GM12878 (cell line): ENCODE measurements at regions not wholly inside any gene's neighbourhood (a gene's known extent, or its start where the extent isn't known, plus 50 kb on each side); places are given as distances from the start of the nearest gene placed in this dataset.

Source experiments
- ATAC-seq: fragments of 200-7000 bp; cut with Tn5 transposase; 3 replicates; pipeline ENCODE4 v1.9.1; 2020; ENCODE audit warnings: mild to moderate bottlenecking, moderate library complexity
- BruUV-seq: library from RNA; stranded (reverse); fragments of 400-500 nt; replicated peaks from 2 replicates; lab custom pipeline; 2021; lab: Mats Ljungman, UMichigan
- CTCF ChIA-PET: fragments of 300-600 bp; sonication (Branson Sonifier 250); formaldehyde crosslinking; extraction: SDS; loops from one replicate; lab custom pipeline; 2021; ENCODE audit warnings: inconsistent platforms; lab: Yijun Ruan, JAX
- POLR2A ChIA-PET: fragments of 350-600 bp; formaldehyde crosslinking; extraction: SDS; loops from one replicate; lab custom pipeline; 2021; ENCODE audit warnings: inconsistent platforms; lab: Charles Lee
- RAD21 ChIA-PET: fragments of 300-600 bp; sonication (Branson Sonifier 250); formaldehyde crosslinking; loops from one replicate; lab custom pipeline; 2023; ENCODE audit warnings: antibody characterized with exemption; ENCODE audit not compliant: unreplicated experiment; lab: Charles Lee
- SMC1A ChIA-PET: fragments of 300-600 bp; sonication (Branson Sonifier 250); formaldehyde crosslinking; loops from one replicate; lab custom pipeline; 2023; ENCODE audit not compliant: unreplicated experiment, uncharacterized antibody; lab: Charles Lee
- DNase-seq: peaks from one replicate; pipeline ENCODE4 v3.0.0-alpha.2; 2011; ENCODE audit warnings: low read depth, low spot score
- FAIRE-seq: peaks from 3 replicates; lab custom pipeline; 2011; peaks lifted over from hg19 to GRCh38; lab: Jason Lieb, UNC
- H2AFZ ChIP-seq: 2 replicates; pipeline ENCODE4 v1.6.0; 2011; ENCODE audit warnings: low read depth, low read length, control low read depth; ENCODE audit not compliant: control insufficient read depth
- H3K27ac ChIP-seq: 2 replicates; pipeline ENCODE4 v1.5.1; 2011; ENCODE audit warnings: control low read depth; ENCODE audit not compliant: control insufficient read depth, insufficient read depth
- H3K27me3 ChIP-seq, 2 experiments: replicated peaks in 1 of 2; 2 replicates each; pipeline versions ENCODE4 v1.6.0 to v1.6.1; 2011; ENCODE audit warnings: low read length in 1 of 2; ENCODE audit not compliant: control insufficient read depth in 2 of 2, insufficient read depth in 2 of 2
- H3K36me3 ChIP-seq, 2 experiments: 2 replicates each; pipeline ENCODE4 v1.5.1; 2011; ENCODE audit warnings: low read length in 1 of 2; ENCODE audit not compliant: control insufficient read depth in 2 of 2, insufficient read depth in 2 of 2
- H3K4me1 ChIP-seq: 2 replicates; pipeline ENCODE4 v1.6.1; 2011; ENCODE audit warnings: mild to moderate bottlenecking, low read length, moderate library complexity, mixed read lengths; ENCODE audit not compliant: control insufficient read depth, insufficient read depth
- H3K4me2 ChIP-seq: 2 replicates; pipeline ENCODE4 v1.6.0; 2011; ENCODE audit warnings: control low read depth; ENCODE audit not compliant: control insufficient read depth, insufficient read depth
- H3K4me3 ChIP-seq: fragments of 200-600 bp; sonication (generic); 2 replicates; pipeline ENCODE4 v1.5.1; 2016
- H3K79me2 ChIP-seq: 2 replicates; pipeline ENCODE4 v1.6.0; 2011; ENCODE audit warnings: low read length; ENCODE audit not compliant: control insufficient read depth, insufficient read depth
- H3K9ac ChIP-seq: 2 replicates; pipeline ENCODE4 v1.8.0; 2011; ENCODE audit warnings: low read length, control low read depth, mixed read lengths; ENCODE audit not compliant: control insufficient read depth, insufficient read depth
- H3K9me3 ChIP-seq: replicated peaks from 3 replicates; pipeline ENCODE4 v1.5.1; 2011; ENCODE audit warnings: mild to moderate bottlenecking, low read length; ENCODE audit not compliant: control insufficient read depth, insufficient read depth
- H4K20me1 ChIP-seq: 2 replicates; pipeline ENCODE4 v1.6.0; 2011; ENCODE audit not compliant: control insufficient read depth, insufficient read depth
- BCL11A ChIP-seq: IDR thresholded peaks from 2 replicates; pipeline ENCODE4 v1.6.1; 2011; ENCODE audit warnings: low read depth, low read length
- CHD1 ChIP-seq: IDR thresholded peaks from 2 replicates; pipeline ENCODE4 v1.6.1; 2012; ENCODE audit warnings: low read depth, low read length, improper control_type of control experiment
- EGR1 ChIP-seq, 2 experiments: IDR thresholded peaks; 1 replicate in 1 of 2; 2 replicates in 1 of 2; pipeline ENCODE4 v1.6.1; 2011 to 2012; ENCODE audit warnings: low read depth in 2 of 2, low read length in 2 of 2, borderline replicate concordance in 1 of 2, mild to moderate bottlenecking in 1 of 2, moderate library complexity in 1 of 2
- ETV6 ChIP-seq, 2 experiments: fragments of 450-650 bp in 1 of 2; IDR thresholded peaks in 1 of 2; conservative IDR thresholded peaks in 1 of 2; 2 replicates each; pipeline ENCODE4 v1.6.1; 2014; ENCODE audit warnings: antibody characterized with exemption in 1 of 2, borderline replicate concordance in 1 of 2, low read depth in 1 of 2, mild to moderate bottlenecking in 1 of 2, moderate library complexity in 1 of 2
- FOXM1 ChIP-seq: IDR thresholded peaks from 2 replicates; pipeline ENCODE4 v1.6.1; 2012; ENCODE audit warnings: low read depth, mild to moderate bottlenecking, inconsistent platforms, low read length, moderate library complexity
- HCFC1 ChIP-seq: fragments of 150-350 bp; IDR thresholded peaks from 2 replicates; pipeline ENCODE4 v1.6.1; 2014; ENCODE audit warnings: low read length
- HDAC2 ChIP-seq: fragments of 200-600 bp; sonication (generic); IDR thresholded peaks from 2 replicates; pipeline ENCODE4 v1.6.1; 2017
- IKZF1 ChIP-seq: fragments of 450-650 bp; conservative IDR thresholded peaks from 2 replicates; pipeline ENCODE4 v1.6.1; 2017; ENCODE audit warnings: antibody characterized with exemption, mild to moderate bottlenecking
- IRF4 ChIP-seq: IDR thresholded peaks from 2 replicates; pipeline ENCODE4 v1.6.1; 2011; ENCODE audit warnings: low read depth, low read length
- MLLT1 ChIP-seq: fragments of 450-650 bp; IDR thresholded peaks from 2 replicates; pipeline ENCODE4 v1.6.1; 2016; ENCODE audit warnings: mild to moderate bottlenecking
- NFIC ChIP-seq: IDR thresholded peaks from 2 replicates; pipeline ENCODE4 v1.6.1; 2012; ENCODE audit warnings: low read depth, mild to moderate bottlenecking, inconsistent platforms, low read length, moderate library complexity
- NR2C1 ChIP-seq: fragments of 450-650 bp; IDR thresholded peaks from 2 replicates; pipeline ENCODE4 v1.6.1; 2017; ENCODE audit warnings: antibody characterized with exemption, mild to moderate bottlenecking, moderate library complexity
- RBBP5 ChIP-seq: fragments of 200-600 bp; sonication (generic); conservative IDR thresholded peaks from 2 replicates; pipeline ENCODE4 v1.6.1; 2016
- RELA ChIP-seq: fragments of 450-650 bp; IDR thresholded peaks from 2 replicates; pipeline ENCODE4 v1.8.0; 2014; ENCODE audit warnings: borderline replicate concordance; ENCODE audit not compliant: partially characterized antibody
- RELB ChIP-seq: fragments of 450-650 bp; IDR thresholded peaks from 2 replicates; pipeline ENCODE4 v1.6.1; 2017; ENCODE audit warnings: low read depth, mild to moderate bottlenecking, moderate library complexity
- SRF ChIP-seq, 2 experiments: IDR thresholded peaks; 2 replicates each; pipeline ENCODE4 v1.6.1; 2011; ENCODE audit warnings: low read depth in 2 of 2, low read length in 2 of 2, mild to moderate bottlenecking in 1 of 2, moderate library complexity in 1 of 2
- ZNF207 ChIP-seq: fragments of 450-650 bp; IDR thresholded peaks from 2 replicates; pipeline ENCODE4 v1.6.1; 2014; ENCODE audit warnings: antibody characterized with exemption, mild to moderate bottlenecking, borderline replicate concordance
- ZNF24 ChIP-seq: fragments of 450-650 bp; IDR thresholded peaks from 2 replicates; pipeline ENCODE4 v1.6.1; 2017; ENCODE audit warnings: antibody characterized with exemption, mild to moderate bottlenecking
- ZZZ3 ChIP-seq: IDR thresholded peaks from 2 replicates; pipeline ENCODE4 v1.6.1; 2011; ENCODE audit warnings: low read depth; ENCODE audit not compliant: control insufficient read depth, insufficient read length
- WGBS: methylation state at CpG from one replicate; pipeline ENCODE4 v1.1.6; 2016; ENCODE audit warnings: low lambda C conversion rate; ENCODE audit not compliant: insufficient replicate concordance, insufficient coverage; ENCODE audit errors: missing lambda C conversion rate; 5-methylcytosine and 5-hydroxymethylcytosine counted together
- in situ Hi-C: fragments of 300-500 bp; cut with MboI; formaldehyde crosslinking; loops from 9 replicates; pipeline ENCODE4 v1.14.3; 2018; ENCODE audit warnings: mixed read lengths
- intact Hi-C: fragments of 100-400 bp; cut with micrococcal nuclease; formaldehyde crosslinking; loops from one replicate; pipeline ENCODE4 v1.14.2; 2022; ENCODE audit not compliant: unreplicated experiment

GRCh38 chr2:64704996-64705395 lies 51.3 kb upstream of the SERTAD2 start:
- ChIA-PET SMC1A (interaction anchor here (0.9 to 3.6 kb wide), 24 partner anchors 9 to 348 kb away, joined by 3 to 105 read pairs (median 8); partner anchors contain the start of genes AFTPH and SERTAD2), RAD21 (interaction anchor here (0.6 to 3.6 kb wide), 25 partner anchors 8 to 351 kb away, joined by 3 to 55 read pairs (median 5); partner anchors contain the start of genes CEP68 and SERTAD2), POLR2A (interaction anchor here (0.7 to 3.2 kb wide), 23 partner anchors 9 to 182 kb away, joined by 3 to 43 read pairs (median 4); partner anchors contain the start of gene SERTAD2), CTCF (interaction anchor here (0.8 to 3.2 kb wide), 16 partner anchors 8 to 120 kb away, joined by 3 to 30 read pairs (median 4); no protein-coding TSS in a partner anchor)
- Histone ChIP-seq H3K4me1 (peaks cover 24% of the 10 kb centered on the region; the same call in 1 of the 2 replicates), H3K9ac (no peak overlapping the region), H3K79me2 (peaks cover 28% of the 10 kb centered on the region), H4K20me1 (no peaks in the 10 kb centered on the region), H3K27ac (peak overlapping the region; percentile 26; the same call in 1 of the 2 replicates), H3K36me3 (no peaks in the 10 kb centered on the region; a peak in 1 of 4 replicates), H3K9me3 (no peaks in the 10 kb centered on the region; the same call in 1 of the 3 replicates), H3K4me3 (no peak overlapping the region), H3K27me3 (no peaks in the 10 kb centered on the region), H2AFZ (no peak overlapping the region), H3K4me2 (no peak overlapping the region)
- DNase-seq, result no peak
- peak; percentile 38 for ATAC-seq
- intact Hi-C loops, result no loop called here
- in situ Hi-C loops, result no loop called here
- no peak for TF ChIP-seq FOXM1
- TF ChIP-seq EGR1 (IDR thresholded peaks at IDR 0.05; ENCODE audit: borderline replicate concordance in 1 of 2, low read depth in 2 of 2, low read length in 2 of 2), result no peak
- TF ChIP-seq CHD1, result no peak
- TF ChIP-seq MLLT1, result no peak
- TF ChIP-seq HCFC1, result no peak
- TF ChIP-seq NFIC, result no peak
- TF ChIP-seq ZNF207, result no peak
- no peak for TF ChIP-seq IRF4
- no peak for TF ChIP-seq RBBP5
- TF ChIP-seq HDAC2, result no peak
- TF ChIP-seq IKZF1, result no peak
- TF ChIP-seq NR2C1, result no peak
- no peak for TF ChIP-seq ETV6 (conservative IDR thresholded peaks at IDR 0.05 in 1 of 2, IDR thresholded peaks at IDR 0.05 in 1 of 2; ENCODE audit: borderline replicate concordance in 1 of 2, low read depth in 1 of 2)
- TF ChIP-seq SRF (IDR thresholded peaks at IDR 0.05; ENCODE audit: low read depth in 2 of 2, low read length in 2 of 2), result no peak
- TF ChIP-seq RELA, result no peak
- TF ChIP-seq ZNF24, result no peak
- no peak for TF ChIP-seq ZZZ3
- no peak for TF ChIP-seq RELB
- TF ChIP-seq BCL11A, result no peak
- no TSS peak for BruUV-seq
- 100% methylated on average over 1 of the region's 1 CpG for WGBS
- FAIRE-seq, result no peak
